Tibial artery (tissue), 4 donors: ENCODE measurements at regions not wholly inside any gene's neighbourhood (a gene's known extent, or its start where the extent isn't known, plus 50 kb on each side); places are given as distances from the start of the nearest gene placed in this dataset.

Experiments
- DNase-seq, 2 donors: peaks; one replicate each; pipeline ENCODE4 v3.0.0-alpha.2; 2019
- H3K27ac ChIP-seq, 2 donors: fragments of 200-600 bp; sonication (generic) in 1 of 2; 1 replicate in 1 of 2; 2 replicates in 1 of 2; pipeline ENCODE4 v1.5.1; 2018 to 2019; ENCODE audit warnings: mild to moderate bottlenecking in 1 of 2
- H3K27me3 ChIP-seq, 2 donors: fragments of 200-600 bp; sonication (generic) in 1 of 2; one replicate each; pipeline versions ENCODE4 v1.5.1 to v1.6.0; 2016 to 2019
- H3K36me3 ChIP-seq, 3 donors: fragments of 200-600 bp; sonication (generic) in 2 of 3; one replicate each; pipeline ENCODE4 v1.5.1; 2016 to 2019; ENCODE audit warnings: mild to moderate bottlenecking in 2 of 3
- H3K4me1 ChIP-seq, 4 donors: fragments of 200-600 bp; sonication (generic) in 2 of 4; 1 replicate in 3 of 4; 2 replicates in 1 of 4; pipeline ENCODE4 v1.5.1; 2016 to 2019
- H3K4me3 ChIP-seq, 2 donors: fragments of 200-600 bp; sonication (generic) in 1 of 2; 1 replicate in 1 of 2; 2 replicates in 1 of 2; pipeline ENCODE4 v1.5.1; 2018 to 2019; ENCODE audit warnings: mild to moderate bottlenecking in 2 of 2
- H3K9me3 ChIP-seq, 3 donors: fragments of 200-600 bp; sonication (generic) in 1 of 3; one replicate each; pipeline ENCODE4 v1.5.1; 2016 to 2019
- CTCF ChIP-seq, 2 experiments: fragments of 200-600 bp in 1 of 2; fragments of 450-650 bp in 1 of 2; IDR thresholded peaks; one replicate each; pipeline ENCODE4 v1.5.1; 2017 to 2019; ENCODE audit warnings: antibody characterized with exemption in 2 of 2, mild to moderate bottlenecking in 1 of 2, moderate library complexity in 1 of 2
- intact Hi-C: fragments of 100-400 bp; cut with DNase I; formaldehyde crosslinking; loops from one replicate; pipeline ENCODE4 v1.15.0; 2023; ENCODE audit warnings: low total_unique reads

- Histone ChIP-seq H3K4me3 (no peak overlapping the region), H3K4me1 (no peaks in the 10 kb centered on the region), H3K36me3 (no peaks in the 10 kb centered on the region), H3K27ac (no peak overlapping the region), H3K9me3 (no peaks in the 10 kb centered on the region), H3K27me3 (no peaks in the 10 kb centered on the region)
- intact Hi-C loops, result no loop called here
- no peak for DNase-seq
- TF ChIP-seq CTCF (IDR thresholded peaks at IDR 0.05), result no peak
Observed at GRCh38 chr5:156251076-156251475, 75.9 kb upstream of the SGCD start.

GRCh38 chr5:156253130-156253529, 73.8 kb upstream of the SGCD start:
- Histone ChIP-seq H3K36me3 (no peaks in the 10 kb centered on the region), H3K9me3 (no peaks in the 10 kb centered on the region), H3K4me1 (no peaks in the 10 kb centered on the region), H3K27ac (no peak overlapping the region), H3K27me3 (no peaks in the 10 kb centered on the region), H3K4me3 (no peak overlapping the region)
- no peak for DNase-seq
- TF ChIP-seq CTCF (IDR thresholded peaks at IDR 0.05), result no peak
- intact Hi-C loops, result no loop called here

- DNase-seq, result no peak
- TF ChIP-seq CTCF (IDR thresholded peaks at IDR 0.05), result no peak
Observed at GRCh38 chr5:156254196-156254595, 72.8 kb upstream of the SGCD start.

GRCh38 chr5:156256642-156257041, 70.3 kb upstream of the SGCD start:
- DNase-seq, result no peak
- no peak for TF ChIP-seq CTCF (IDR thresholded peaks at IDR 0.05)
- intact Hi-C loops, result no loop called here

More at GRCh38 chr5:156254196-156254595, 72.8 kb upstream of the SGCD start:
- H3K4me1 ChIP-seq, result no peaks in the 10 kb centered on the region
- H3K36me3 ChIP-seq, result no peaks in the 10 kb centered on the region
- intact Hi-C loops, result no loop called here
- H3K27me3 ChIP-seq, result no peaks in the 10 kb centered on the region
- H3K27ac ChIP-seq, result no peak overlapping the region
- no peaks in the 10 kb centered on the region for H3K9me3 ChIP-seq
- no peak overlapping the region for H3K4me3 ChIP-seq

GRCh38 chr5:156258934-156259333, 68.0 kb upstream of the SGCD start:
- intact Hi-C loops, result no loop called here

More at GRCh38 chr5:156256642-156257041, 70.3 kb upstream of the SGCD start:
- Histone ChIP-seq H3K4me1 (no peaks in the 10 kb centered on the region), H3K27me3 (no peaks in the 10 kb centered on the region), H3K36me3 (no peaks in the 10 kb centered on the region), H3K9me3 (no peaks in the 10 kb centered on the region), H3K27ac (no peak overlapping the region), H3K4me3 (no peak overlapping the region)

More at GRCh38 chr5:156258934-156259333, 68.0 kb upstream of the SGCD start:
- Histone ChIP-seq H3K4me1 (no peaks in the 10 kb centered on the region), H3K27me3 (no peaks in the 10 kb centered on the region), H3K27ac (no peak overlapping the region), H3K4me3 (no peak overlapping the region), H3K36me3 (no peaks in the 10 kb centered on the region), H3K9me3 (no peaks in the 10 kb centered on the region)
- TF ChIP-seq CTCF (IDR thresholded peaks at IDR 0.05), result no peak
- no peak for DNase-seq
